B cell (primary cell): ENCODE measurements at regions not wholly inside any gene's neighbourhood (a gene's known extent, or its start where the extent isn't known, plus 50 kb on each side); places are given as distances from the start of the nearest gene placed in this dataset.

Experiments used
- ATAC-seq: fragments of 200-7000 bp; cut with Tn5 transposase; one replicate; pipeline ENCODE4 v1.10.0; 2021; ENCODE audit warnings: low read depth, mild to moderate bottlenecking, moderate number of reproducible peaks, moderate library complexity
- CTCF ChIA-PET: fragments of 350-600 bp; sonication (Branson Sonifier 250); formaldehyde crosslinking; loops from one replicate; lab custom pipeline; 2021; ENCODE audit warnings: antibody characterized with exemption, inconsistent platforms; lab: Charles Lee
- POLR2A ChIA-PET: fragments of 350-600 bp; sonication (Branson Sonifier 250); formaldehyde crosslinking; loops from one replicate; lab custom pipeline; 2021; ENCODE audit warnings: antibody characterized with exemption; lab: Charles Lee
- DNase-seq: peaks from one replicate; pipeline ENCODE4 v3.0.0; 2013
- H2AFZ ChIP-seq: 2 replicates; pipeline ENCODE4 v1.6.1; 2012; ENCODE audit warnings: mild to moderate bottlenecking, low read depth, low read length; ENCODE audit not compliant: insufficient read depth, poor library complexity, severe bottlenecking
- H3K27ac ChIP-seq, 2 donors: 1 replicate in 1 of 2; 2 replicates in 1 of 2; pipeline ENCODE4 v1.5.1; 2012 to 2013; ENCODE audit warnings: low read length in 2 of 2, mild to moderate bottlenecking in 2 of 2, moderate library complexity in 1 of 2
- H3K27me3 ChIP-seq, 4 experiments: fragments of 200-600 bp in 1 of 4; sonication (generic) in 1 of 4; replicated peaks in 1 of 4; 1 replicate in 2 of 4; 2 replicates in 2 of 4; pipeline versions ENCODE4 v1.6.1 to v1.7.0; 2013 to 2016; ENCODE audit warnings: low read length in 3 of 4, mild to moderate bottlenecking in 2 of 4, mixed read lengths in 1 of 4, moderate library complexity in 1 of 4; ENCODE audit not compliant: insufficient read depth in 4 of 4, control insufficient read depth in 3 of 4; ENCODE audit errors: control extremely low read depth in 1 of 4
- H3K36me3 ChIP-seq, 2 experiments: replicated peaks in 1 of 2; 1 replicate in 1 of 2; 2 replicates in 1 of 2; pipeline versions ENCODE4 v1.6.1 to v1.7.1; 2013; ENCODE audit warnings: low read length in 1 of 2; ENCODE audit not compliant: insufficient read depth in 2 of 2, control insufficient read depth in 1 of 2; ENCODE audit errors: control extremely low read depth in 1 of 2, extremely low read depth in 1 of 2
- H3K4me1 ChIP-seq, 2 donors: fragments of 200-600 bp in 1 of 2; sonication (generic) in 1 of 2; 1 replicate in 1 of 2; 2 replicates in 1 of 2; pipeline versions ENCODE4 v1.5.1 to v1.6.1; 2013 to 2017; ENCODE audit warnings: low read length in 2 of 2; ENCODE audit not compliant: control insufficient read depth in 2 of 2, insufficient read depth in 2 of 2
- H3K4me2 ChIP-seq: replicated peaks from 2 replicates; pipeline ENCODE3; 2012; ENCODE audit warnings: mild to moderate bottlenecking, low read depth, low read length; ENCODE audit not compliant: poor library complexity, severe bottlenecking
- H3K4me3 ChIP-seq, 5 experiments: fragments of 200-600 bp in 1 of 5; sonication (generic) in 1 of 5; 1 replicate in 3 of 5; 2 replicates in 2 of 5; pipeline versions ENCODE4 v1.5.1 to v1.7.0; 2011 to 2016; ENCODE audit warnings: low read length in 4 of 5, mild to moderate bottlenecking in 4 of 5, low read depth in 2 of 5, control low read depth in 1 of 5, moderate library complexity in 1 of 5; ENCODE audit not compliant: insufficient read depth in 1 of 5; ENCODE audit errors: control extremely low read depth in 1 of 5, extremely low read depth in 1 of 5
- H3K79me2 ChIP-seq: fragments of 200-600 bp; sonication (generic); one replicate; pipeline ENCODE4 v1.6.0; 2016; ENCODE audit warnings: low read length; ENCODE audit not compliant: control insufficient read depth, insufficient read depth
- H3K9ac ChIP-seq: fragments of 200-600 bp; sonication (generic); 2 replicates; pipeline ENCODE4 v1.6.1; 2017; ENCODE audit warnings: mild to moderate bottlenecking, low read length, moderate library complexity
- H3K9me3 ChIP-seq, 3 donors: one replicate each; pipeline versions ENCODE4 v1.6.1 to v1.7.1; 2013; ENCODE audit warnings: low read length in 2 of 3; ENCODE audit not compliant: control insufficient read depth in 2 of 3, insufficient read depth in 1 of 3; ENCODE audit errors: control extremely low read depth in 1 of 3
- H4K20me1 ChIP-seq: 2 replicates; pipeline ENCODE4 v1.6.0; 2012; ENCODE audit warnings: mild to moderate bottlenecking, low read length; ENCODE audit not compliant: insufficient read depth, control insufficient read depth, poor library complexity, severe bottlenecking
- H3K27ac Mint-ChIP-seq: one replicate; pipeline ENCODE4 v1.8.0; 2021; ENCODE audit warnings: mixed read lengths
- H3K27me3 Mint-ChIP-seq: one replicate; pipeline ENCODE4 v1.8.0; 2021; ENCODE audit warnings: mixed read lengths
- H3K4me1 Mint-ChIP-seq: one replicate; pipeline ENCODE4 v1.8.0; 2021; ENCODE audit warnings: mixed read lengths
- H3K4me3 Mint-ChIP-seq: one replicate; pipeline ENCODE4 v1.8.0; 2021; ENCODE audit warnings: mixed read lengths
- H3K9me3 Mint-ChIP-seq: one replicate; pipeline ENCODE4 v1.8.0; 2022; ENCODE audit warnings: mixed read lengths; ENCODE audit not compliant: insufficient read depth
- CTCF ChIP-seq: fragments of 200-600 bp; IDR thresholded peaks from one replicate; pipeline ENCODE4 v1.8.0; 2022; ENCODE audit warnings: antibody characterized with exemption, mild to moderate bottlenecking
- EZH2 ChIP-seq: IDR thresholded peaks from 2 replicates; pipeline ENCODE4 v1.6.1; 2012; ENCODE audit warnings: borderline replicate concordance, low read depth, mild to moderate bottlenecking, moderate library complexity, low read length; ENCODE audit not compliant: insufficient read depth, poor library complexity, severe bottlenecking
- WGBS: methylation state at CpG from one replicate; pipeline ENCODE4 v1.1.5; 2013; ENCODE audit warnings: missing lambda C conversion rate; ENCODE audit not compliant: insufficient coverage; 5-methylcytosine and 5-hydroxymethylcytosine counted together
- intact Hi-C: fragments of 100-400 bp; cut with micrococcal nuclease; formaldehyde crosslinking; loops from one replicate; pipeline ENCODE4 v1.10.0; 2022

- no peak overlapping the region for H3K4me3 ChIP-seq
- H3K4me3 Mint-ChIP-seq = no peak overlapping the region
- no peaks in the 10 kb centered on the region for H3K27me3 ChIP-seq
- DNase-seq (no peak), ATAC-seq (no peak)
- H3K79me2 ChIP-seq = no peaks in the 10 kb centered on the region
- TF ChIP-seq EZH2 (no peak), CTCF (no peak)
- H3K9me3 ChIP-seq = no peaks in the 10 kb centered on the region
- no CpG with 5 or more reads among the region's 1 CpG for WGBS
- no peak overlapping the region for H3K4me2 ChIP-seq
- ChIA-PET CTCF (no interaction called here), POLR2A (no interaction called here)
- H3K9me3 Mint-ChIP-seq = no peaks in the 10 kb centered on the region
- H3K36me3 ChIP-seq = no peaks in the 10 kb centered on the region
- H3K27me3 Mint-ChIP-seq = peaks cover 16% of the 10 kb centered on the region
- no peaks in the 10 kb centered on the region for H3K4me1 Mint-ChIP-seq
- H3K4me1 ChIP-seq = no peaks in the 10 kb centered on the region
- H3K27ac Mint-ChIP-seq = no peak overlapping the region
- no peak overlapping the region for H3K27ac ChIP-seq
- no peak overlapping the region for H3K9ac ChIP-seq
- H4K20me1 ChIP-seq = no peaks in the 10 kb centered on the region
- intact Hi-C loops = no loop called here
- no peak overlapping the region for H2AFZ ChIP-seq
Measured at GRCh38 chr6:40931931-40932330, 107.1 kb downstream of the UNC5CL start.

GRCh38 chr6:40930555-40930954, 108.5 kb downstream of the UNC5CL start:
- intact Hi-C loops = no loop called here
- ChIA-PET POLR2A (no interaction called here), CTCF (no interaction called here)
- no peak overlapping the region for H3K4me2 ChIP-seq
- no peaks in the 10 kb centered on the region for H3K79me2 ChIP-seq
- no peak overlapping the region for H3K27ac ChIP-seq
- no peaks in the 10 kb centered on the region for H3K4me1 ChIP-seq
- no peak overlapping the region for H2AFZ ChIP-seq
- DNase-seq (no peak), ATAC-seq (no peak)
- H3K4me1 Mint-ChIP-seq = no peaks in the 10 kb centered on the region
- H3K27me3 Mint-ChIP-seq = peaks cover 26% of the 10 kb centered on the region
- no peak overlapping the region for H3K9ac ChIP-seq
- no peak overlapping the region for H3K4me3 Mint-ChIP-seq
- no peaks in the 10 kb centered on the region for H4K20me1 ChIP-seq
- TF ChIP-seq EZH2 (no peak), CTCF (no peak)
- no peak overlapping the region for H3K27ac Mint-ChIP-seq
- H3K9me3 Mint-ChIP-seq = no peaks in the 10 kb centered on the region
- no peaks in the 10 kb centered on the region for H3K36me3 ChIP-seq
- no peak overlapping the region for H3K4me3 ChIP-seq
- no peaks in the 10 kb centered on the region for H3K27me3 ChIP-seq
- H3K9me3 ChIP-seq = no peaks in the 10 kb centered on the region
- WGBS = 78% methylated on average over 3 of the region's 3 CpGs
